B cell (primary cell): ENCODE measurements at regions not wholly inside any gene's neighbourhood (a gene's known extent, or its start where the extent isn't known, plus 50 kb on each side); places are given as distances from the start of the nearest gene placed in this dataset.

Source experiments
- ATAC-seq: fragments of 200-7000 bp; cut with Tn5 transposase; one replicate; pipeline ENCODE4 v1.10.0; 2021; ENCODE audit warnings: low read depth, mild to moderate bottlenecking, moderate number of reproducible peaks, moderate library complexity
- CTCF ChIA-PET: fragments of 350-600 bp; sonication (Branson Sonifier 250); formaldehyde crosslinking; loops from one replicate; lab custom pipeline; 2021; ENCODE audit warnings: antibody characterized with exemption, inconsistent platforms; lab: Charles Lee
- POLR2A ChIA-PET: fragments of 350-600 bp; sonication (Branson Sonifier 250); formaldehyde crosslinking; loops from one replicate; lab custom pipeline; 2021; ENCODE audit warnings: antibody characterized with exemption; lab: Charles Lee
- DNase-seq: peaks from one replicate; pipeline ENCODE4 v3.0.0; 2013
- H2AFZ ChIP-seq: 2 replicates; pipeline ENCODE4 v1.6.1; 2012; ENCODE audit warnings: mild to moderate bottlenecking, low read depth, low read length; ENCODE audit not compliant: insufficient read depth, poor library complexity, severe bottlenecking
- H3K27ac ChIP-seq, 2 donors: 1 replicate in 1 of 2; 2 replicates in 1 of 2; pipeline ENCODE4 v1.5.1; 2012 to 2013; ENCODE audit warnings: low read length in 2 of 2, mild to moderate bottlenecking in 2 of 2, moderate library complexity in 1 of 2
- H3K27me3 ChIP-seq, 4 experiments: fragments of 200-600 bp in 1 of 4; sonication (generic) in 1 of 4; replicated peaks in 1 of 4; 1 replicate in 2 of 4; 2 replicates in 2 of 4; pipeline versions ENCODE4 v1.6.1 to v1.7.0; 2013 to 2016; ENCODE audit warnings: low read length in 3 of 4, mild to moderate bottlenecking in 2 of 4, mixed read lengths in 1 of 4, moderate library complexity in 1 of 4; ENCODE audit not compliant: insufficient read depth in 4 of 4, control insufficient read depth in 3 of 4; ENCODE audit errors: control extremely low read depth in 1 of 4
- H3K36me3 ChIP-seq, 2 experiments: replicated peaks in 1 of 2; 1 replicate in 1 of 2; 2 replicates in 1 of 2; pipeline versions ENCODE4 v1.6.1 to v1.7.1; 2013; ENCODE audit warnings: low read length in 1 of 2; ENCODE audit not compliant: insufficient read depth in 2 of 2, control insufficient read depth in 1 of 2; ENCODE audit errors: control extremely low read depth in 1 of 2, extremely low read depth in 1 of 2
- H3K4me1 ChIP-seq, 2 donors: fragments of 200-600 bp in 1 of 2; sonication (generic) in 1 of 2; 1 replicate in 1 of 2; 2 replicates in 1 of 2; pipeline versions ENCODE4 v1.5.1 to v1.6.1; 2013 to 2017; ENCODE audit warnings: low read length in 2 of 2; ENCODE audit not compliant: control insufficient read depth in 2 of 2, insufficient read depth in 2 of 2
- H3K4me2 ChIP-seq: replicated peaks from 2 replicates; pipeline ENCODE3; 2012; ENCODE audit warnings: mild to moderate bottlenecking, low read depth, low read length; ENCODE audit not compliant: poor library complexity, severe bottlenecking
- H3K4me3 ChIP-seq, 5 experiments: fragments of 200-600 bp in 1 of 5; sonication (generic) in 1 of 5; 1 replicate in 3 of 5; 2 replicates in 2 of 5; pipeline versions ENCODE4 v1.5.1 to v1.7.0; 2011 to 2016; ENCODE audit warnings: low read length in 4 of 5, mild to moderate bottlenecking in 4 of 5, low read depth in 2 of 5, control low read depth in 1 of 5, moderate library complexity in 1 of 5; ENCODE audit not compliant: insufficient read depth in 1 of 5; ENCODE audit errors: control extremely low read depth in 1 of 5, extremely low read depth in 1 of 5
- H3K79me2 ChIP-seq: fragments of 200-600 bp; sonication (generic); one replicate; pipeline ENCODE4 v1.6.0; 2016; ENCODE audit warnings: low read length; ENCODE audit not compliant: control insufficient read depth, insufficient read depth
- H3K9ac ChIP-seq: fragments of 200-600 bp; sonication (generic); 2 replicates; pipeline ENCODE4 v1.6.1; 2017; ENCODE audit warnings: mild to moderate bottlenecking, low read length, moderate library complexity
- H3K9me3 ChIP-seq, 3 donors: one replicate each; pipeline versions ENCODE4 v1.6.1 to v1.7.1; 2013; ENCODE audit warnings: low read length in 2 of 3; ENCODE audit not compliant: control insufficient read depth in 2 of 3, insufficient read depth in 1 of 3; ENCODE audit errors: control extremely low read depth in 1 of 3
- H4K20me1 ChIP-seq: 2 replicates; pipeline ENCODE4 v1.6.0; 2012; ENCODE audit warnings: mild to moderate bottlenecking, low read length; ENCODE audit not compliant: insufficient read depth, control insufficient read depth, poor library complexity, severe bottlenecking
- H3K27ac Mint-ChIP-seq: one replicate; pipeline ENCODE4 v1.8.0; 2021; ENCODE audit warnings: mixed read lengths
- H3K27me3 Mint-ChIP-seq: one replicate; pipeline ENCODE4 v1.8.0; 2021; ENCODE audit warnings: mixed read lengths
- H3K4me1 Mint-ChIP-seq: one replicate; pipeline ENCODE4 v1.8.0; 2021; ENCODE audit warnings: mixed read lengths
- H3K4me3 Mint-ChIP-seq: one replicate; pipeline ENCODE4 v1.8.0; 2021; ENCODE audit warnings: mixed read lengths
- H3K9me3 Mint-ChIP-seq: one replicate; pipeline ENCODE4 v1.8.0; 2022; ENCODE audit warnings: mixed read lengths; ENCODE audit not compliant: insufficient read depth
- CTCF ChIP-seq: fragments of 200-600 bp; IDR thresholded peaks from one replicate; pipeline ENCODE4 v1.8.0; 2022; ENCODE audit warnings: antibody characterized with exemption, mild to moderate bottlenecking
- EZH2 ChIP-seq: IDR thresholded peaks from 2 replicates; pipeline ENCODE4 v1.6.1; 2012; ENCODE audit warnings: borderline replicate concordance, low read depth, mild to moderate bottlenecking, moderate library complexity, low read length; ENCODE audit not compliant: insufficient read depth, poor library complexity, severe bottlenecking
- WGBS: methylation state at CpG from one replicate; pipeline ENCODE4 v1.1.5; 2013; ENCODE audit warnings: missing lambda C conversion rate; ENCODE audit not compliant: insufficient coverage; 5-methylcytosine and 5-hydroxymethylcytosine counted together
- intact Hi-C: fragments of 100-400 bp; cut with micrococcal nuclease; formaldehyde crosslinking; loops from one replicate; pipeline ENCODE4 v1.10.0; 2022

GRCh38 chr4:134628066-134628465, 426.5 kb upstream of the PABPC4L start:
- Histone ChIP-seq H4K20me1 (no peaks in the 10 kb centered on the region), H3K9ac (no peak overlapping the region), H2AFZ (no peak overlapping the region), H3K36me3 (no peaks in the 10 kb centered on the region), H3K4me1 (no peaks in the 10 kb centered on the region), H3K9me3 (no peaks in the 10 kb centered on the region), H3K27me3 (no peaks in the 10 kb centered on the region), H3K4me3 (no peak overlapping the region), H3K79me2 (no peaks in the 10 kb centered on the region), H3K27ac (no peak overlapping the region), H3K4me2 (no peak overlapping the region)
- Mint-ChIP-seq H3K4me3 (no peak overlapping the region), H3K27me3 (no peaks in the 10 kb centered on the region), H3K4me1 (no peaks in the 10 kb centered on the region), H3K27ac (no peak overlapping the region), H3K9me3 (no peaks in the 10 kb centered on the region)
- CTCF ChIA-PET, result no interaction called here
- intact Hi-C loops, result no loop called here
- POLR2A ChIA-PET, result no interaction called here
- no peak for DNase-seq
- TF ChIP-seq EZH2 (no peak), CTCF (no peak)
- no peak for ATAC-seq

- DNase-seq, result no peak
- H3K36me3 ChIP-seq, result no peaks in the 10 kb centered on the region
- H3K9me3 ChIP-seq, result no peaks in the 10 kb centered on the region
- H3K4me1 Mint-ChIP-seq, result no peaks in the 10 kb centered on the region
- intact Hi-C loops, result no loop called here
- H3K4me2 ChIP-seq, result no peak overlapping the region
- no peak overlapping the region for H3K27ac ChIP-seq
- WGBS, result 100% methylated on average over 2 of the region's 3 CpGs
- no peaks in the 10 kb centered on the region for H3K9me3 Mint-ChIP-seq
- TF ChIP-seq CTCF (no peak), EZH2 (no peak)
- no peak overlapping the region for H2AFZ ChIP-seq
- no peak overlapping the region for H3K4me3 Mint-ChIP-seq
- no peaks in the 10 kb centered on the region for H3K27me3 Mint-ChIP-seq
- ChIA-PET POLR2A (no interaction called here), CTCF (no interaction called here)
- H4K20me1 ChIP-seq, result no peaks in the 10 kb centered on the region
- no peak overlapping the region for H3K4me3 ChIP-seq
- H3K9ac ChIP-seq, result no peak overlapping the region
- no peak for ATAC-seq
- H3K27ac Mint-ChIP-seq, result no peak overlapping the region
- H3K4me1 ChIP-seq, result no peaks in the 10 kb centered on the region
- H3K79me2 ChIP-seq, result no peaks in the 10 kb centered on the region
- no peaks in the 10 kb centered on the region for H3K27me3 ChIP-seq
Observed at GRCh38 chr4:134627366-134627765, 425.8 kb upstream of the PABPC4L start.
